Stomach (tissue), 4 donors: ENCODE measurements at regions not wholly inside any gene's neighbourhood (a gene's known extent, or its start where the extent isn't known, plus 50 kb on each side); places are given as distances from the start of the nearest gene placed in this dataset.

ENCODE experiments used
- CTCF ChIP-seq, 7 experiments: fragments of 450-650 bp in 4 of 7; fragments of 200-600 bp in 3 of 7; sonication (generic) in 3 of 7; IDR thresholded peaks; one replicate each; pipeline ENCODE4 v1.5.1; 2016 to 2019; ENCODE audit warnings: antibody characterized with exemption in 7 of 7, control low read depth in 2 of 7, mild to moderate bottlenecking in 1 of 7
- EP300 ChIP-seq: sonication (generic); formaldehyde crosslinking; IDR thresholded peaks from one replicate; pipeline ENCODE4 v1.6.1; 2017; ENCODE audit warnings: antibody characterized with exemption

- TF ChIP-seq CTCF (IDR thresholded peaks at IDR 0.05) = no peak
- TF ChIP-seq EP300 = no peak
These were observed 259.3 kb upstream of the NT5C1B start for GRCh38 chr2:18848646-18849045.
